ENCODE measurements at regions not wholly inside any gene's neighbourhood (a gene's known extent, or its start where the extent isn't known, plus 50 kb on each side); places are given as distances from the start of the nearest gene placed in this dataset.

GRCh38 chr12:65596514-65597091, 227.7 kb upstream of the HMGA2 start:
- Histone ChIP-seq H3K27me3 (ENCODE audit: control insufficient read depth, insufficient read depth, low read length, poor library complexity, severe bottlenecking) (no peaks in the 10 kb centered on the region), H3K36me3 (ENCODE audit: control insufficient read depth, insufficient read depth, low read length) (no peaks in the 10 kb centered on the region), H3K9me3 (ENCODE audit: control insufficient read depth, low read length) (no peaks in the 10 kb centered on the region), H3K4me1 (ENCODE audit: control insufficient read depth, insufficient read depth, low read length) (peaks cover 7% of the 10 kb centered on the region), H3K4me3 (ENCODE audit: insufficient read depth, low read depth, low read length) (no peak overlapping the region), H3K27ac (ENCODE audit: insufficient read depth, low read depth, low read length, poor library complexity, severe bottlenecking) (no peak overlapping the region)
- 96 to 97% methylated on average over 3 of the region's 3 CpGs for WGBS, 2 experiments

- no peak overlapping the region for H3K27ac ChIP-seq (ENCODE audit: insufficient read depth, low read depth, low read length, poor library complexity, severe bottlenecking)
- H3K4me3 ChIP-seq (ENCODE audit: insufficient read depth, low read depth, low read length): no peak overlapping the region
- H3K9me3 ChIP-seq (ENCODE audit: control insufficient read depth, low read length): no peaks in the 10 kb centered on the region
Observed at GRCh38 chr12:65597527-65597926, 226.8 kb upstream of the HMGA2 start.

GRCh38 chr12:65598688-65599087, 225.6 kb upstream of the HMGA2 start:
- no peaks in the 10 kb centered on the region for H3K36me3 ChIP-seq (ENCODE audit: control insufficient read depth, insufficient read depth, low read length)
- no peak overlapping the region for H3K27ac ChIP-seq (ENCODE audit: insufficient read depth, low read depth, low read length, poor library complexity, severe bottlenecking)
- H3K27me3 ChIP-seq (ENCODE audit: control insufficient read depth, insufficient read depth, low read length, poor library complexity, severe bottlenecking): no peaks in the 10 kb centered on the region
- no peaks in the 10 kb centered on the region for H3K9me3 ChIP-seq (ENCODE audit: control insufficient read depth, low read length)
- 52 to 53% methylated on average over 1 of the region's 1 CpG for WGBS, 2 experiments
- H3K4me3 ChIP-seq (ENCODE audit: insufficient read depth, low read depth, low read length): no peak overlapping the region
- peaks cover 7% of the 10 kb centered on the region for H3K4me1 ChIP-seq (ENCODE audit: control insufficient read depth, insufficient read depth, low read length)

More at GRCh38 chr12:65597527-65597926, 226.8 kb upstream of the HMGA2 start:
- Histone ChIP-seq H3K27me3 (ENCODE audit: control insufficient read depth, insufficient read depth, low read length, poor library complexity, severe bottlenecking) (no peaks in the 10 kb centered on the region), H3K36me3 (ENCODE audit: control insufficient read depth, insufficient read depth, low read length) (no peaks in the 10 kb centered on the region), H3K4me1 (ENCODE audit: control insufficient read depth, insufficient read depth, low read length) (peaks cover 7% of the 10 kb centered on the region)

GRCh38 chr12:65602253-65602609, 222.1 kb upstream of the HMGA2 start:
- Histone ChIP-seq H3K27ac (ENCODE audit: insufficient read depth, low read depth, low read length, poor library complexity, severe bottlenecking) (no peak overlapping the region), H3K4me1 (ENCODE audit: control insufficient read depth, insufficient read depth, low read length) (no peaks in the 10 kb centered on the region), H3K4me3 (ENCODE audit: insufficient read depth, low read depth, low read length) (no peak overlapping the region), H3K36me3 (ENCODE audit: control insufficient read depth, insufficient read depth, low read length) (no peaks in the 10 kb centered on the region), H3K9me3 (ENCODE audit: control insufficient read depth, low read length) (no peaks in the 10 kb centered on the region), H3K27me3 (ENCODE audit: control insufficient read depth, insufficient read depth, low read length, poor library complexity, severe bottlenecking) (no peaks in the 10 kb centered on the region)
- WGBS, 2 experiments: 37 to 50% methylated on average over 4 to 5 of the region's 5 CpGs

GRCh38 chr12:65602610-65603295, 221.5 kb upstream of the HMGA2 start:
- H3K9me3 ChIP-seq (ENCODE audit: control insufficient read depth, low read length): no peaks in the 10 kb centered on the region
- no peak overlapping the region for H3K4me3 ChIP-seq (ENCODE audit: insufficient read depth, low read depth, low read length)
- no peaks in the 10 kb centered on the region for H3K4me1 ChIP-seq (ENCODE audit: control insufficient read depth, insufficient read depth, low read length)
- no peak overlapping the region for H3K27ac ChIP-seq (ENCODE audit: insufficient read depth, low read depth, low read length, poor library complexity, severe bottlenecking)
- no peaks in the 10 kb centered on the region for H3K27me3 ChIP-seq (ENCODE audit: control insufficient read depth, insufficient read depth, low read length, poor library complexity, severe bottlenecking)
- no peaks in the 10 kb centered on the region for H3K36me3 ChIP-seq (ENCODE audit: control insufficient read depth, insufficient read depth, low read length)
- WGBS, 2 experiments: 50% methylated on average over 9 to 11 of the region's 11 CpGs

- Histone ChIP-seq H3K4me1 (ENCODE audit: control insufficient read depth, insufficient read depth, low read length) (no peaks in the 10 kb centered on the region), H3K9me3 (ENCODE audit: control insufficient read depth, low read length) (no peaks in the 10 kb centered on the region), H3K27ac (ENCODE audit: insufficient read depth, low read depth, low read length, poor library complexity, severe bottlenecking) (no peak overlapping the region), H3K36me3 (ENCODE audit: control insufficient read depth, insufficient read depth, low read length) (no peaks in the 10 kb centered on the region), H3K27me3 (ENCODE audit: control insufficient read depth, insufficient read depth, low read length, poor library complexity, severe bottlenecking) (no peaks in the 10 kb centered on the region), H3K4me3 (ENCODE audit: insufficient read depth, low read depth, low read length) (no peak overlapping the region)
- 31 to 53% methylated on average over 6 to 8 of the region's 8 CpGs for WGBS, 2 experiments
Observed at GRCh38 chr12:65603438-65604351, 220.6 kb upstream of the HMGA2 start.

- no peaks in the 10 kb centered on the region for H3K9me3 ChIP-seq (ENCODE audit: control insufficient read depth, low read length)
- no peaks in the 10 kb centered on the region for H3K4me1 ChIP-seq (ENCODE audit: control insufficient read depth, insufficient read depth, low read length)
- no peaks in the 10 kb centered on the region for H3K36me3 ChIP-seq (ENCODE audit: control insufficient read depth, insufficient read depth, low read length)
- H3K4me3 ChIP-seq (ENCODE audit: insufficient read depth, low read depth, low read length): no peak overlapping the region
- no peak overlapping the region for H3K27ac ChIP-seq (ENCODE audit: insufficient read depth, low read depth, low read length, poor library complexity, severe bottlenecking)
- no peaks in the 10 kb centered on the region for H3K27me3 ChIP-seq (ENCODE audit: control insufficient read depth, insufficient read depth, low read length, poor library complexity, severe bottlenecking)
- WGBS, 2 experiments: 98 to 100% methylated on average over 1 to 2 of the region's 2 CpGs
Observed at GRCh38 chr12:65605019-65605418, 219.3 kb upstream of the HMGA2 start.

GRCh38 chr12:65606008-65606766, 218.1 kb upstream of the HMGA2 start:
- Histone ChIP-seq H3K4me1 (ENCODE audit: control insufficient read depth, insufficient read depth, low read length) (no peaks in the 10 kb centered on the region), H3K27ac (ENCODE audit: insufficient read depth, low read depth, low read length, poor library complexity, severe bottlenecking) (no peak overlapping the region), H3K4me3 (ENCODE audit: insufficient read depth, low read depth, low read length) (no peak overlapping the region), H3K9me3 (ENCODE audit: control insufficient read depth, low read length) (no peaks in the 10 kb centered on the region), H3K27me3 (ENCODE audit: control insufficient read depth, insufficient read depth, low read length, poor library complexity, severe bottlenecking) (no peaks in the 10 kb centered on the region), H3K36me3 (ENCODE audit: control insufficient read depth, insufficient read depth, low read length) (no peaks in the 10 kb centered on the region)
- 86 to 89% methylated on average over 3 of the region's 4 CpGs for WGBS, 2 experiments

- no peak overlapping the region for H3K4me3 ChIP-seq (ENCODE audit: insufficient read depth, low read depth, low read length)
- no peaks in the 10 kb centered on the region for H3K4me1 ChIP-seq (ENCODE audit: control insufficient read depth, insufficient read depth, low read length)
- no peak overlapping the region for H3K27ac ChIP-seq (ENCODE audit: insufficient read depth, low read depth, low read length, poor library complexity, severe bottlenecking)
- H3K36me3 ChIP-seq (ENCODE audit: control insufficient read depth, insufficient read depth, low read length): no peaks in the 10 kb centered on the region
- H3K27me3 ChIP-seq (ENCODE audit: control insufficient read depth, insufficient read depth, low read length, poor library complexity, severe bottlenecking): no peaks in the 10 kb centered on the region
- 95 to 100% methylated on average over 1 to 3 of the region's 3 CpGs for WGBS, 2 experiments
- no peaks in the 10 kb centered on the region for H3K9me3 ChIP-seq (ENCODE audit: control insufficient read depth, low read length)
Observed at GRCh38 chr12:65607401-65607841, 216.9 kb upstream of the HMGA2 start.

Data from ectodermal cell (in vitro differentiated cells).